CD4-positive, alpha-beta memory T cell (primary cell): ENCODE measurements at regions not wholly inside any gene's neighbourhood (a gene's known extent, or its start where the extent isn't known, plus 50 kb on each side); places are given as distances from the start of the nearest gene placed in this dataset.

ENCODE experiments used
- CTCF ChIA-PET: fragments of 350-600 bp; sonication (Branson Sonifier 250); formaldehyde crosslinking; loops from one replicate; lab custom pipeline; 2021; ENCODE audit warnings: inconsistent platforms; ENCODE audit not compliant: partially characterized antibody; lab: Charles Lee
- POLR2A ChIA-PET: fragments of 350-600 bp; sonication (Branson Sonifier 250); formaldehyde crosslinking; loops from one replicate; lab custom pipeline; 2021; ENCODE audit not compliant: partially characterized antibody; lab: Charles Lee
- DNase-seq, 5 donors: peaks; one replicate each; pipeline versions ENCODE4 v3.0.0 to v3.0.0-alpha.2; 2020 to 2022; ENCODE audit warnings: mixed read lengths in 1 of 5
- H3K27ac ChIP-seq: one replicate; pipeline ENCODE4 v1.7.0; 2013; ENCODE audit warnings: low read depth, low read length
- H3K27me3 ChIP-seq: 2 replicates; pipeline ENCODE4 v1.7.0; 2013; ENCODE audit warnings: mild to moderate bottlenecking, low read length, moderate library complexity; ENCODE audit not compliant: insufficient read depth
- H3K36me3 ChIP-seq: 2 replicates; pipeline ENCODE4 v1.7.0; 2013; ENCODE audit warnings: mild to moderate bottlenecking, low read length, moderate library complexity; ENCODE audit not compliant: insufficient read depth
- H3K4me1 ChIP-seq: 2 replicates; pipeline ENCODE4 v1.7.0; 2013; ENCODE audit warnings: mild to moderate bottlenecking, low read length, moderate library complexity; ENCODE audit not compliant: insufficient read depth
- H3K4me3 ChIP-seq, 2 donors: one replicate each; pipeline ENCODE4 v1.7.0; 2013; ENCODE audit warnings: low read length in 2 of 2, mild to moderate bottlenecking in 1 of 2
- H3K9me3 ChIP-seq, 2 donors: one replicate each; pipeline ENCODE4 v1.7.0; 2013; ENCODE audit warnings: low read length in 2 of 2, control low read depth in 1 of 2; ENCODE audit not compliant: control insufficient read depth in 1 of 2
- H3K27ac Mint-ChIP-seq, 7 donors: one replicate each; pipeline ENCODE4 v1.8.0; 2020 to 2021; ENCODE audit warnings: mixed read lengths in 7 of 7, mild to moderate bottlenecking in 6 of 7, inconsistent platforms in 3 of 7, moderate library complexity in 3 of 7
- H3K27me3 Mint-ChIP-seq, 2 donors: one replicate each; pipeline ENCODE4 v1.8.0; 2020 to 2021; ENCODE audit warnings: mixed read lengths in 2 of 2
- H3K36me3 Mint-ChIP-seq, 2 donors: one replicate each; pipeline ENCODE4 v1.8.0; 2020 to 2021; ENCODE audit warnings: mixed read lengths in 2 of 2, inconsistent platforms in 1 of 2, mild to moderate bottlenecking in 1 of 2
- H3K4me1 Mint-ChIP-seq, 4 donors: one replicate each; pipeline ENCODE4 v1.8.0; 2020 to 2021; ENCODE audit warnings: mixed read lengths in 4 of 4, mild to moderate bottlenecking in 1 of 4
- H3K4me3 Mint-ChIP-seq, 8 donors: one replicate each; pipeline ENCODE4 v1.8.0; 2020 to 2021; ENCODE audit warnings: mixed read lengths in 8 of 8, mild to moderate bottlenecking in 7 of 8, moderate library complexity in 6 of 8, inconsistent platforms in 3 of 8
- H3K9me3 Mint-ChIP-seq, 8 donors: one replicate each; pipeline ENCODE4 v1.8.0; 2020 to 2021; ENCODE audit warnings: mixed read lengths in 8 of 8, mild to moderate bottlenecking in 5 of 8, inconsistent platforms in 3 of 8, moderate library complexity in 1 of 8
- intact Hi-C: fragments of 100-400 bp; cut with micrococcal nuclease; formaldehyde crosslinking; loops from one replicate; pipeline ENCODE4 v1.15.1; 2023

DNA sequence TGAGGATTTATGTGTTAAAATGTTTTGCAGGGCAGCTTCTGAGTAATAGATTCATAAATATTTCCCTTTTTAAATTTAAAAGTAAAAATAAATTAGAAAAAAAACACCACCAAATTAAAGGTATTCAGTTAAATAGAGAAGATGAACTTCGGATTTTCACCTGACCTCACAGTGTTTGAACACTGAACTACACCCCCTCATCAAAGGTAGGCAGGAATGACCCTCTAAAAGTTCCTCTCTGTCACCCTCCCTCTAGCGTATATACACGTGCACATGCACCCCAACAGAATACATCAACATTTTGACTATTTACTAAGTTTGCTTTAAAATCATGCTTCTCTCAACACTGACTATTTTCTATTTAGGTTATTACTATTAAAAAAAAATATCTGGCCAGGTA lies 528.3 kb downstream of the QKI start:
- H3K27me3 ChIP-seq, result no peaks in the 10 kb centered on the region
- intact Hi-C loops, result no loop called here
- H3K4me3 ChIP-seq, result no peak overlapping the region
- no peak for DNase-seq
- no peaks in the 10 kb centered on the region for H3K36me3 ChIP-seq
- Mint-ChIP-seq H3K9me3 (no peaks in the 10 kb centered on the region), H3K36me3 (no peaks in the 10 kb centered on the region), H3K27ac (no peak overlapping the region), H3K4me3 (no peak overlapping the region), H3K27me3 (peaks cover 28 to 31% of the 10 kb centered on the region in 2 donors), H3K4me1 (peaks cover 0 to 4% (median under 1%) of the 10 kb centered on the region in 4 donors)
- H3K9me3 ChIP-seq, result no peaks in the 10 kb centered on the region
- POLR2A ChIA-PET, result no interaction called here
- H3K4me1 ChIP-seq, result no peaks in the 10 kb centered on the region
- no peak overlapping the region for H3K27ac ChIP-seq
- CTCF ChIA-PET, result interaction anchor here (0.6 kb wide), 1 partner anchor 28 kb away, joined by 3 read pairs; no protein-coding TSS in a partner anchor

DNA sequence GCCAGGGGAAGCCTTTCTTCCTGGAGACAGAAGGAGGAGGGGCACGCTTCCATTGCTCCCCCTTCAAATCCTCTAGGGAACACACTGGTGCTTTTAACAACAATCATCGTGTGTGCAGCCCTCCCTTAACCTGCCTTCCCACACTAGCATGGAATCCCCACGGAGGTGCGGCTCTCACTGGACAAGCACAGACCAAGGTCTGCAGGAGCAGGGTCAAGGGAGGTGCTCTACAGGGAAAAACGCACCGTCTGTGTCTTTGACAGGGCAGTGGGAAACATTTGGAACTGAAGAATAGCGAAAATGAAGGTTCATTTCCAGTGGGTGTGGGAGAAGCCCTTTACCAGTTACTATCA lies 527.1 kb downstream of the QKI start:
- no peaks in the 10 kb centered on the region for H3K27me3 ChIP-seq
- intact Hi-C loops, result no loop called here
- ChIA-PET POLR2A (no interaction called here), CTCF (no interaction called here)
- Mint-ChIP-seq H3K36me3 (no peaks in the 10 kb centered on the region), H3K9me3 (no peaks in the 10 kb centered on the region), H3K27me3 (peaks cover 31 to 32% of the 10 kb centered on the region in 2 donors), H3K27ac (no peak overlapping the region), H3K4me1 (peaks cover 0 to 4% (median under 1%) of the 10 kb centered on the region in 4 donors), H3K4me3 (no peak overlapping the region)
- no peaks in the 10 kb centered on the region for H3K9me3 ChIP-seq
- H3K36me3 ChIP-seq, result no peaks in the 10 kb centered on the region
- no peak overlapping the region for H3K27ac ChIP-seq
- H3K4me3 ChIP-seq, result no peak overlapping the region
- no peak for DNase-seq
- no peaks in the 10 kb centered on the region for H3K4me1 ChIP-seq

DNA sequence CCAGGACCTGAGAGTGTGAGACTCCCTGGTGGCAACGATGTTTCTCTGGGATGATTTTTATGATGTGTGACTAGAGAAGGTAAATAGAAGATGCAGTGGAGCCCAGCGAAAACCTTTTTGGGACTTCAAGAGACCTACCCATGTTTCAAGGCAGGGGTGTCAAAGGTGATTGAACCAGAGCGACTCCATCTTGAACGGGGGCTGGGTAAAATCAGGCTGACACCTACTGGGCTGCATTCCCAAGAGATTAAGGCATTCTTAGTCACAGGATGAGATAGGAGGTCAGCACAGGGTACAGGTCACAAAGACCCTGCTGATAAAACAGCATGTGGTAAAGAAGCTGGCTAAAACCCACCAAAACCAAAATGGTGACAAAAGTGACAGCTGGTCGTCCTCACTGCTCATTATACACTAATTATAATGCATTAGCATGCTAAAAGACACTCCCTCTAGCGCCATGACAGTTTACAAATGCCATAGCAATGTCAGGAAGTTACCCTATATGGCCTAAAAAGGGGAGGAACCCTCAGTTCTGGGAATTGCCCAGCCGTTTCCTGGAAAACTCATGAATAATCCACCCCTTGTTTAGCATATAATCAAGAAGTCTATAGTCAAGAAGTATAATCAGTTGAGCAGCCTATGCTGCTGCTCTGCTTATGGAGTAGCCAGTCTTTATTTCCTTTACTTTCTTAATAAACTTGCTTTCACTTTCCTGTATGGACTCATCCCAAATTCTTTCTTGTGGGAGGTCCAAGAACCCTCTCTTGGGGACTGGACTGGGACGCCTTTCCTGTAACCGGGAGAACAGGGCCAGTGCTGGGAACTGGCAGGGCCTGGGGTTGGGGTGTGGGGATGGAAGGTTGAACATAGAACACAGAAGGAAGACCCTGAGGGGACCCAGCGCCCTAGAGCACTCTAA lies 526.4 kb downstream of the QKI start:
- H3K27me3 Mint-ChIP-seq, result peaks cover 29 to 31% of the 10 kb centered on the region in 2 donors
- ChIA-PET POLR2A (no interaction called here), CTCF (no interaction called here)
- DNase-seq, result no peak
- no peak overlapping the region for H3K27ac Mint-ChIP-seq
- no peaks in the 10 kb centered on the region for H3K36me3 Mint-ChIP-seq
- no peak overlapping the region for H3K4me3 ChIP-seq
- intact Hi-C loops, result no loop called here
- H3K9me3 ChIP-seq, result no peaks in the 10 kb centered on the region
- no peaks in the 10 kb centered on the region for H3K27me3 ChIP-seq
- H3K4me1 Mint-ChIP-seq, result peaks cover 0 to 4% (median under 1%) of the 10 kb centered on the region in 4 donors
- H3K36me3 ChIP-seq, result no peaks in the 10 kb centered on the region
- H3K9me3 Mint-ChIP-seq, result no peaks in the 10 kb centered on the region
- no peak overlapping the region for H3K4me3 Mint-ChIP-seq
- no peaks in the 10 kb centered on the region for H3K4me1 ChIP-seq
- no peak overlapping the region for H3K27ac ChIP-seq

DNA sequence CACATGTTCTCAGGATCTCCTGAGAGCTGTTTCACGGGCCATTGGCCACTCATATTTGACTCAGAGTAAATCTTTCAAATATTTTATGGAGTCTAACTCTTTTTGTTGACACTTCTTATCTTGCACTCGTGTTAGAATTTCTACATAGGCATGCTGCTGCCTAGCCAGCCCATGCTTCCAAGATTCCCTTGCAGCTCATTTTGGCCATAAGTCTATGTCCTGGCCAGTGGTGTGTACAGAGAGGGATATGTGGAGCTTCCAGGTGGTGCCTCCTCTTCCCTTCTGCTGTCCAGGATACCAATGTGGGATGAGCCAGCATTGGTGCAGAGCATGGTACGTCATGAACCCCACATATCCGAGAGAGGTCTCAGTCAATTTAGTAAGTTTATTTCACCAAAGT lies 522.6 kb downstream of the QKI start:
- intact Hi-C loops, result no loop called here
- CTCF ChIA-PET, result interaction anchor here (1.5 kb wide), 1 partner anchor 10 kb away, joined by 3 read pairs; no protein-coding TSS in a partner anchor
- H3K4me1 Mint-ChIP-seq, result no peaks in the 10 kb centered on the region

DNA sequence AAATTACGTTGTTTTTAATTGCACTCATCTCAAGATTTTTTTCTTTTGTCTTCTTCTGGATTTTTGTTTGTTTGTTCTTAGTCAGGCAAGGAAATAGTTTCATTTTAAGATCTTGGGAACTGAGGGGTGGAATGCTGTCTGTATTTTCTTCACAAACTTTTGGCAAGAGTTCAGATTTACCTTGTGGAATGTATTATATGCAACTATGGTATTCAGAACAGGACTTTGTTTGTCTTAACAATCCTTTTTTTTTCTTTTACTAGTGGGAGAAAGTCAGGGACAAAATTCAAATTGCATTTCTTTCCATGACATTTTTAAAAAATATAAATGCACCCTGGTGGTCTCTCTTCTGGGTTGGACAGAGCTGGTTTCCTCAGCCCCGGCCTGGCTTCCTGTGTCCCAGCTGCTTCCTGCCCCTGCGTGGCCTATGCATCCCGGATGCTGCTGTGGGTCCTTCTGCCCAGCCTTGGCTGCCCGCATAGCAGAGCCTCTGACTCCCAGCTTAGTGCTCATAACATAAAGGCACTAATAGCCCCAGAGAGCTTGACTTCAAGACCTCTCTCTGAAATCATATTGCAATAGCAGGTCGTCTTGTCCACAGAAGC lies 520.7 kb downstream of the QKI start:
- Histone ChIP-seq H3K36me3 (no peaks in the 10 kb centered on the region), H3K4me1 (no peaks in the 10 kb centered on the region), H3K9me3 (no peaks in the 10 kb centered on the region), H3K4me3 (no peak overlapping the region), H3K27ac (no peak overlapping the region), H3K27me3 (no peaks in the 10 kb centered on the region)
- no peak overlapping the region for H3K27ac Mint-ChIP-seq
- intact Hi-C loops, result no loop called here
- POLR2A ChIA-PET, result no interaction called here
- CTCF ChIA-PET, result interaction anchor here (1.5 kb wide), 1 partner anchor 8 kb away, joined by 3 read pairs; no protein-coding TSS in a partner anchor
- DNase-seq, result no peak
- no peaks in the 10 kb centered on the region for H3K4me1 Mint-ChIP-seq
- no peaks in the 10 kb centered on the region for H3K9me3 Mint-ChIP-seq
- H3K27me3 Mint-ChIP-seq, result peaks cover 11 to 12% of the 10 kb centered on the region in 2 donors
- no peaks in the 10 kb centered on the region for H3K36me3 Mint-ChIP-seq
- no peak overlapping the region for H3K4me3 Mint-ChIP-seq

More for the DNA sequence above, 522.6 kb downstream of the QKI start:
- Mint-ChIP-seq H3K4me3 (no peak overlapping the region), H3K9me3 (no peaks in the 10 kb centered on the region), H3K27ac (no peak overlapping the region), H3K27me3 (peaks cover 22 to 24% of the 10 kb centered on the region in 2 donors), H3K36me3 (no peaks in the 10 kb centered on the region)
- DNase-seq, result no peak
- POLR2A ChIA-PET, result no interaction called here
- Histone ChIP-seq H3K9me3 (no peaks in the 10 kb centered on the region), H3K27me3 (no peaks in the 10 kb centered on the region), H3K27ac (no peak overlapping the region), H3K4me1 (no peaks in the 10 kb centered on the region), H3K4me3 (no peak overlapping the region), H3K36me3 (no peaks in the 10 kb centered on the region)

DNA sequence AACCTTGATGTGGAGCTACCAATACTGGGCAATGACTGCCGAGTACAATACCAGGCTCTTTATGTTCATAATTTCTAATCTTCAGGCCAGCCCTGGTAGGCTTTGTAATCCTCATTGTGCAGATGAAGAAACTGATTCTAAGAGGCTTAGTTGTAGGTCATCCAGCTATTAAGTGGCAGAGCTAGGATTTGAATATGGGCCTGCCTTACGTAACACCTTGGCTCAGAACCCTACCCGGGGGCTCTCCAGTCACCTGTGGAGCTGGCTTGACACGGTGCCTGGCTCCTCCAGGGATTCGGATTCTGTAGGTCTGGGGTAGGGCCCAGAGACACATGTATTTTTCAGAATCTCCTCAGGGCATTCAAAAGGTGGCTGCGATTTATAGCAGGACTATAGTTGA lies 515.5 kb downstream of the QKI start:
- Histone ChIP-seq H3K4me1 (no peaks in the 10 kb centered on the region), H3K36me3 (no peaks in the 10 kb centered on the region), H3K4me3 (no peak overlapping the region), H3K27me3 (no peaks in the 10 kb centered on the region), H3K27ac (no peak overlapping the region), H3K9me3 (no peaks in the 10 kb centered on the region)
- no peak for DNase-seq
- Mint-ChIP-seq H3K9me3 (no peaks in the 10 kb centered on the region), H3K4me1 (no peaks in the 10 kb centered on the region), H3K36me3 (no peaks in the 10 kb centered on the region), H3K4me3 (no peak overlapping the region), H3K27ac (no peak overlapping the region), H3K27me3 (peaks cover 2% of the 10 kb centered on the region in 2 donors)
- ChIA-PET POLR2A (no interaction called here), CTCF (no interaction called here)
- intact Hi-C loops, result no loop called here

DNA sequence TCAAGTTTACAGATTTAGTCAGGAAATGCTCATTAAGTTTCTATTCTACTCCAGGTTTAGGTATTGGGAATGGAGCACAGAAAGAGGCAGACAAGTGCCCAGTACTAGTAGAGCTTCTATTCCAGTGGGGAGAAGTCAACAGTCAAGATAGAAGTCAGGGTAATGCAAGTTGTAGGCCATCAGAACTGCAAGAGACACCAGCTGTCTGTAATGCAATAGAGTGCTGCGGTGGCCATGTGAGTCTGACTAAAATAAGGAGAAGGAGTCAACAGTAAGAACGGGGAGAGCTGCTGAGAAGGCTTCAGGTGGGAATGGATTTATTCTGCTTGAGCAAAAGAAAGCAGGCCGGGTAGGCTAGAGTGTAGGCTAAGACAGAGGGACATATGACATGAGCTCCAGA lies 515.0 kb downstream of the QKI start:
- H3K27ac Mint-ChIP-seq, result no peak overlapping the region
- DNase-seq, result no peak
- H3K9me3 Mint-ChIP-seq, result no peaks in the 10 kb centered on the region
- intact Hi-C loops, result no loop called here
- Histone ChIP-seq H3K27me3 (no peaks in the 10 kb centered on the region), H3K4me1 (no peaks in the 10 kb centered on the region), H3K27ac (no peak overlapping the region), H3K9me3 (no peaks in the 10 kb centered on the region), H3K4me3 (no peak overlapping the region), H3K36me3 (no peaks in the 10 kb centered on the region)
- no peaks in the 10 kb centered on the region for H3K36me3 Mint-ChIP-seq
- POLR2A ChIA-PET, result no interaction called here
- no peaks in the 10 kb centered on the region for H3K4me1 Mint-ChIP-seq
- no peak overlapping the region for H3K4me3 Mint-ChIP-seq
- H3K27me3 Mint-ChIP-seq, result peaks cover 2% of the 10 kb centered on the region in 2 donors
- CTCF ChIA-PET, result no interaction called here
